Karpas-422 (cell line): ENCODE measurements at regions not wholly inside any gene's neighbourhood (a gene's known extent, or its start where the extent isn't known, plus 50 kb on each side); places are given as distances from the start of the nearest gene placed in this dataset.
A peak's percentile ranks its signal among the peaks of the same experiment; 100 is the strongest.

Experiments used
- DNase-seq: peaks from one replicate; pipeline ENCODE4 v3.0.0-alpha.2; 2015
- H2AFZ ChIP-seq: fragments of 200-600 bp; sonication (generic); 2 replicates; pipeline ENCODE4 v1.6.1; 2014; ENCODE audit warnings: antibody characterized with exemption, low read length, mixed read lengths
- H3K27ac ChIP-seq: fragments of 200-600 bp; sonication (generic); 2 replicates; pipeline ENCODE4 v1.5.1; 2014; ENCODE audit warnings: mild to moderate bottlenecking, low read length, moderate library complexity
- H3K27me3 ChIP-seq: fragments of 200-600 bp; sonication (generic); 2 replicates; pipeline ENCODE4 v1.6.1; 2014; ENCODE audit warnings: low read length, mixed read lengths
- H3K36me3 ChIP-seq: fragments of 200-600 bp; sonication (generic); 2 replicates; pipeline ENCODE4 v1.6.1; 2014; ENCODE audit warnings: low read length, mixed read lengths; ENCODE audit not compliant: insufficient read depth
- H3K4me1 ChIP-seq: fragments of 200-600 bp; sonication (generic); 2 replicates; pipeline ENCODE4 v1.6.1; 2014; ENCODE audit warnings: mild to moderate bottlenecking, low read length, mixed read lengths
- H3K4me2 ChIP-seq: fragments of 200-600 bp; sonication (generic); 2 replicates; pipeline ENCODE4 v1.6.1; 2014; ENCODE audit warnings: low read length, low read depth, mild to moderate bottlenecking; ENCODE audit not compliant: poor library complexity, severe bottlenecking
- H3K4me3 ChIP-seq: fragments of 200-600 bp; sonication (generic); 2 replicates; pipeline ENCODE4 v1.5.1; 2014; ENCODE audit warnings: mild to moderate bottlenecking, antibody characterized with exemption, low read length, mixed read lengths
- H3K79me2 ChIP-seq: fragments of 200-600 bp; sonication (generic); 2 replicates; pipeline ENCODE4 v1.6.1; 2014; ENCODE audit warnings: mild to moderate bottlenecking, low read length, mixed read lengths
- H3K9ac ChIP-seq: fragments of 200-600 bp; sonication (generic); 2 replicates; pipeline ENCODE4 v1.6.0; 2014; ENCODE audit warnings: low read length
- H3K9me2 ChIP-seq: fragments of 200-600 bp; sonication (generic), shearing (Covaris generic); replicated peaks from 2 replicates; pipeline ENCODE4 v1.6.0; 2014; ENCODE audit warnings: mild to moderate bottlenecking, low read length, moderate library complexity; ENCODE audit not compliant: insufficient read depth
- H3K9me3 ChIP-seq: fragments of 300-700, 200-600 bp; sonication (generic); 2 replicates; pipeline ENCODE4 v1.6.1; 2014; ENCODE audit warnings: low read length, mixed read lengths
- H4K20me1 ChIP-seq: fragments of 200-600 bp; sonication (generic); 2 replicates; pipeline ENCODE4 v1.6.1; 2014; ENCODE audit warnings: mild to moderate bottlenecking, antibody characterized with exemption, low read length, low read depth; ENCODE audit not compliant: insufficient read depth

- H4K20me1 ChIP-seq, result no peaks in the 10 kb centered on the region
- no peak overlapping the region for H3K27ac ChIP-seq
- no peak overlapping the region for H2AFZ ChIP-seq
- no peaks in the 10 kb centered on the region for H3K9me2 ChIP-seq
- no peaks in the 10 kb centered on the region for H3K27me3 ChIP-seq
- no peak overlapping the region for H3K4me2 ChIP-seq
- no peak overlapping the region for H3K9ac ChIP-seq
- no peak for DNase-seq
- no peaks in the 10 kb centered on the region for H3K36me3 ChIP-seq
- no peak overlapping the region for H3K4me3 ChIP-seq
- H3K9me3 ChIP-seq, result no peaks in the 10 kb centered on the region
- no peaks in the 10 kb centered on the region for H3K79me2 ChIP-seq
- H3K4me1 ChIP-seq, result peaks cover 30% of the 10 kb centered on the region
Measured at GRCh38 chr1:226482975-226483700, 65.4 kb upstream of the STUM start.

GRCh38 chr1:226485192-226485591, 63.4 kb upstream of the STUM start:
- no peaks in the 10 kb centered on the region for H3K36me3 ChIP-seq
- no peak overlapping the region for H3K4me2 ChIP-seq
- H3K9me3 ChIP-seq, result no peaks in the 10 kb centered on the region
- no peak overlapping the region for H2AFZ ChIP-seq
- peaks cover 39% of the 10 kb centered on the region for H3K4me1 ChIP-seq
- no peak overlapping the region for H3K4me3 ChIP-seq
- H3K9ac ChIP-seq, result no peak overlapping the region
- H3K9me2 ChIP-seq, result no peaks in the 10 kb centered on the region
- no peaks in the 10 kb centered on the region for H3K27me3 ChIP-seq
- DNase-seq, result no peak
- H3K27ac ChIP-seq, result no peak overlapping the region
- H4K20me1 ChIP-seq, result no peaks in the 10 kb centered on the region
- no peaks in the 10 kb centered on the region for H3K79me2 ChIP-seq

DNA sequence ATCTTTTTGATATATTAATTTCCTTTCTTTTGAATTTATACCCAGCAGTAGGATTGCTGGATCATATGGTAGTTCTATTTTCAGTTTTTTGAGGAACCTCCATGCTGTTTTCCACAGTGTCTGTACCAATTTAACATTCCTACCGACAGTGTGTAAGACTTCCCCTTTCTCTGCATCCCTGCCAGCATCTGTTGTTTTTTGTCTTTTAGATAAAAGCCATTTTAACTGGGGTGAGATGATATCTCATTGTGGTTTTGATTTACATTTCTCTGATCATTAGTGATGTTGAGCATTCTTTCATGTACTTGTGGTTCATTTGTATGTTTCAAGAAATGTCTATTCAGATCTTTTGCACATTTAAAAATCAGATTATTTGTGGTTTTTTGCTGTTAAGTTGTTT, 62.4 kb upstream of the STUM start:
- Histone ChIP-seq H3K36me3 (no peaks in the 10 kb centered on the region), H3K9me2 (no peaks in the 10 kb centered on the region), H3K4me3 (no peak overlapping the region), H3K4me2 (no peak overlapping the region), H3K27me3 (no peaks in the 10 kb centered on the region), H3K9ac (no peak overlapping the region), H3K27ac (no peak overlapping the region), H3K4me1 (peaks cover 48% of the 10 kb centered on the region), H2AFZ (no peak overlapping the region), H4K20me1 (no peaks in the 10 kb centered on the region), H3K79me2 (no peaks in the 10 kb centered on the region), H3K9me3 (no peaks in the 10 kb centered on the region)
- DNase-seq, result no peak

DNA sequence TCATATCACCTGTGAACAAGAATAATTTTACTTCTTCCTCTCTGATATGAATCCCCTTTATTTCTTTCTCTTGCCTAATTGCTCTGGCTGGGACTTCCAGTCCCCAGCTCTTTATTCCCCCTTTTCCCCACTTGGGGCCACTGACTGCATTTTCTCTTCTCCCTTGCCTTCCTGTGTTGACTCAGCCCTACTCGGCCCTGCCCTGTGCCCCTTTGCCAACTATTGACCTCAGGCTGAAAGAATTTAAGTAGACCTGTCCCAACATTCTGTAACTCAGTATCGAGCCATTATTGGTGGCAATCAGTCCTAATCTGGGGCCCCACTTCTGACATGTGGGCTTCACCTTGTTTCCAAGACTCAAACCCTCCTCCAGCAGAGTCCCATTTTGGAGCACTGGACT, 60.6 kb upstream of the STUM start:
- H3K4me2 ChIP-seq, result no peak overlapping the region
- no peak for DNase-seq
- no peak overlapping the region for H3K4me3 ChIP-seq
- no peaks in the 10 kb centered on the region for H4K20me1 ChIP-seq
- no peak overlapping the region for H3K27ac ChIP-seq
- no peaks in the 10 kb centered on the region for H3K9me3 ChIP-seq
- no peak overlapping the region for H3K9ac ChIP-seq
- H2AFZ ChIP-seq, result no peak overlapping the region
- H3K4me1 ChIP-seq, result peaks cover 61% of the 10 kb centered on the region
- H3K9me2 ChIP-seq, result no peaks in the 10 kb centered on the region
- H3K27me3 ChIP-seq, result no peaks in the 10 kb centered on the region
- H3K79me2 ChIP-seq, result no peaks in the 10 kb centered on the region
- no peaks in the 10 kb centered on the region for H3K36me3 ChIP-seq

DNA sequence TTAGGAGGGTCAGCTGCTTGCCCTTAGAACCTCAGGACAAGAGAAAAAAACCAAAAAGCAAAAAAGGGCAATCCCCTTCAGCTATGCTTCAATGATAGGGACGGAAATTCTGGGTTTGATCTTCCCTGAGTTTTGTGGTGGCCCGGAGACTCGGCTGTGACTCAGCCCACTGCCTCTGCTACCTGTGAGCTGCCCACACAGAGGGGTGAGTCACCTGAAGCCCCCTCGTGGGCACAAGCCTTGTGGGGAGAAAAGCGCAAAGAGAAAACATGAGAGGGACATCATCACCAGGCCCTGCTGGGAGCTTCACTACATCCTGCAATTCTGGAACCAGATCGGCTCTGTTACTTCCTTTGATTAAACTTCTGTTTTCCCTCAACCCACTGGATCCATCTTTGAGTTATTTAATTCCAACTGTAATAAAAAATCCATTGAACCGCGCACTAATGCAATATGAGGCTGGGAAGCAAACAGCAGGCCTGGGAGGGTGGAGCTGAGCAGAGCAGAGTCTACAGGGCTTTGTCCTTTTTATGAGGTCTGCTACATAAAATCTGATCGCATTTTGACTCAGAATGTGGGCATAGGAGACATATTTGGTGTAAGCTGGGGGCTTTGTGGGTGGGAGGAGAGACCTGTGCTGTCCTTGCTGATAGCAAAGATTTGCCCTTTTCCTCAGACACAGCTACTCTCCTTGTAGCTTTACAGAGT, 58.7 kb upstream of the STUM start:
- Histone ChIP-seq H3K9ac (peak overlapping the region; percentile 52; the same call in 1 of the 2 replicates), H3K4me1 (peaks cover 56% of the 10 kb centered on the region), H3K27ac (no peak overlapping the region), H3K36me3 (no peaks in the 10 kb centered on the region), H3K9me2 (no peaks in the 10 kb centered on the region), H2AFZ (no peak overlapping the region), H4K20me1 (no peaks in the 10 kb centered on the region), H3K4me3 (no peak overlapping the region), H3K79me2 (no peaks in the 10 kb centered on the region), H3K4me2 (no peak overlapping the region), H3K9me3 (no peaks in the 10 kb centered on the region), H3K27me3 (no peaks in the 10 kb centered on the region)
- DNase-seq, result no peak

DNA sequence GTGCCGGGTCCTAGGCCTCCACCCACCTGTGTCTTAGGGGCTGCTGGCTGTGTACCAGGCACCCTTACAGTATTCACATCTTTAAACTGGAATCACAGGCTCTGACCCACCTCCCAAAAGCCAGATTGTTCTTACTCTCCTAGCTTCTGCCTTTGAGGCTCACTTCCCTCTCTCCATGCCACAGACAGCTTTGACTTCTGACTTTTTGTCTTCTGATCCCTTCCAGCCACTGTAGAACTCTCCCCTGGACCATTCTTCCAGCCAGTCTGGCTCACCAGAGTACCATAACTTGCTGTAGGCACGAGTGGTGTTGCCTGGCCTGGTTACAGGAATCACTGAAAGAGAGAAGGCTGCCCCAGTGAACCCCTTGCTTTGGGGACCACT, 58.1 kb upstream of the STUM start:
- Histone ChIP-seq H3K4me1 (peaks cover 51% of the 10 kb centered on the region), H3K27me3 (no peaks in the 10 kb centered on the region), H4K20me1 (no peaks in the 10 kb centered on the region), H3K27ac (peak overlapping the region; percentile 45), H2AFZ (no peak overlapping the region; the same call in 1 of the 2 replicates), H3K36me3 (no peaks in the 10 kb centered on the region), H3K4me3 (peak overlapping the region; percentile 23; the same call in 1 of the 2 replicates), H3K4me2 (peak overlapping the region; percentile 50), H3K9ac (peak overlapping the region; percentile 52), H3K9me2 (no peaks in the 10 kb centered on the region), H3K79me2 (no peaks in the 10 kb centered on the region), H3K9me3 (no peaks in the 10 kb centered on the region)
- DNase-seq, result peak; percentile 61

GRCh38 chr1:226491093-226491850, 57.3 kb upstream of the STUM start:
- H3K4me2 ChIP-seq, result peak overlapping the region; percentile 54
- no peaks in the 10 kb centered on the region for H3K27me3 ChIP-seq
- no peaks in the 10 kb centered on the region for H3K79me2 ChIP-seq
- H4K20me1 ChIP-seq, result no peaks in the 10 kb centered on the region
- DNase-seq, result peak; percentile 94
- H3K27ac ChIP-seq, result peak overlapping the region; percentile 64
- H3K36me3 ChIP-seq, result no peaks in the 10 kb centered on the region
- no peaks in the 10 kb centered on the region for H3K9me2 ChIP-seq
- H2AFZ ChIP-seq, result no peak overlapping the region
- H3K4me3 ChIP-seq, result peak overlapping the region; percentile 23; the same call in 1 of the 2 replicates
- H3K4me1 ChIP-seq, result peaks cover 46% of the 10 kb centered on the region
- peak overlapping the region; percentile 52 for H3K9ac ChIP-seq
- H3K9me3 ChIP-seq, result no peaks in the 10 kb centered on the region
